ENCODE measurements at regions not wholly inside any gene's neighbourhood (a gene's known extent, or its start where the extent isn't known, plus 50 kb on each side); places are given as distances from the start of the nearest gene placed in this dataset.
A peak's percentile ranks its signal among the peaks of the same experiment; 100 is the strongest.

- H3K27me3 Mint-ChIP-seq (ENCODE audit: unreplicated experiment): no peaks in the 10 kb centered on the region
- no peaks in the 10 kb centered on the region for H3K36me3 Mint-ChIP-seq (ENCODE audit: low read depth, unreplicated experiment)
- H3K27ac Mint-ChIP-seq (ENCODE audit: unreplicated experiment): no peak overlapping the region
- peaks cover 3% of the 10 kb centered on the region for H3K4me1 Mint-ChIP-seq (ENCODE audit: unreplicated experiment)
- no peak for TF ChIP-seq CTCF (IDR thresholded peaks at IDR 0.05; ENCODE audit: unreplicated experiment)
- DNase-seq (ENCODE audit: low spot score): no peak
- H3K4me3 Mint-ChIP-seq (ENCODE audit: unreplicated experiment): no peak overlapping the region
- no peaks in the 10 kb centered on the region for H3K9me3 Mint-ChIP-seq (ENCODE audit: unreplicated experiment)
Measured at GRCh38 chr7:82567356-82567755, 123.8 kb upstream of the CACNA2D1 start.

GRCh38 chr7:82566752-82567151 lies 123.2 kb upstream of the CACNA2D1 start:
- Mint-ChIP-seq H3K36me3 (ENCODE audit: low read depth, unreplicated experiment) (no peaks in the 10 kb centered on the region), H3K27ac (ENCODE audit: unreplicated experiment) (no peak overlapping the region), H3K4me3 (ENCODE audit: unreplicated experiment) (no peak overlapping the region), H3K9me3 (ENCODE audit: unreplicated experiment) (no peaks in the 10 kb centered on the region), H3K4me1 (ENCODE audit: unreplicated experiment) (peaks cover 3% of the 10 kb centered on the region), H3K27me3 (ENCODE audit: unreplicated experiment) (no peaks in the 10 kb centered on the region)
- no peak for DNase-seq (ENCODE audit: low spot score)
- no peak for TF ChIP-seq CTCF (IDR thresholded peaks at IDR 0.05; ENCODE audit: unreplicated experiment)

GRCh38 chr7:82562716-82563404 lies 119.3 kb upstream of the CACNA2D1 start:
- Mint-ChIP-seq H3K27me3 (ENCODE audit: unreplicated experiment) (no peaks in the 10 kb centered on the region), H3K4me3 (ENCODE audit: unreplicated experiment) (no peak overlapping the region), H3K36me3 (ENCODE audit: low read depth, unreplicated experiment) (no peaks in the 10 kb centered on the region), H3K9me3 (ENCODE audit: unreplicated experiment) (no peaks in the 10 kb centered on the region), H3K27ac (ENCODE audit: unreplicated experiment) (no peak overlapping the region), H3K4me1 (ENCODE audit: unreplicated experiment) (peaks cover 3% of the 10 kb centered on the region)
- no peak for DNase-seq (ENCODE audit: low spot score)
- no peak for TF ChIP-seq CTCF (IDR thresholded peaks at IDR 0.05; ENCODE audit: unreplicated experiment)

- Mint-ChIP-seq H3K9me3 (ENCODE audit: unreplicated experiment) (no peaks in the 10 kb centered on the region), H3K27ac (ENCODE audit: unreplicated experiment) (no peak overlapping the region), H3K4me3 (ENCODE audit: unreplicated experiment) (no peak overlapping the region), H3K27me3 (ENCODE audit: unreplicated experiment) (no peaks in the 10 kb centered on the region), H3K4me1 (ENCODE audit: unreplicated experiment) (no peaks in the 10 kb centered on the region), H3K36me3 (ENCODE audit: low read depth, unreplicated experiment) (no peaks in the 10 kb centered on the region)
- peak; percentile 18 for DNase-seq (ENCODE audit: low spot score)
- TF ChIP-seq CTCF (IDR thresholded peaks at IDR 0.05; ENCODE audit: unreplicated experiment): no peak
Measured at GRCh38 chr7:82559193-82559805, 115.7 kb upstream of the CACNA2D1 start.

- Mint-ChIP-seq H3K4me1 (ENCODE audit: unreplicated experiment) (no peaks in the 10 kb centered on the region), H3K36me3 (ENCODE audit: low read depth, unreplicated experiment) (no peaks in the 10 kb centered on the region), H3K9me3 (ENCODE audit: unreplicated experiment) (no peaks in the 10 kb centered on the region), H3K27ac (ENCODE audit: unreplicated experiment) (no peak overlapping the region), H3K27me3 (ENCODE audit: unreplicated experiment) (peaks cover 2% of the 10 kb centered on the region), H3K4me3 (ENCODE audit: unreplicated experiment) (no peak overlapping the region)
- TF ChIP-seq CTCF (IDR thresholded peaks at IDR 0.05; ENCODE audit: unreplicated experiment): no peak
- DNase-seq (ENCODE audit: low spot score): no peak
Measured at GRCh38 chr7:82549616-82550285, 106.2 kb upstream of the CACNA2D1 start.
